ENCODE measurements at regions not wholly inside any gene's neighbourhood (a gene's known extent, or its start where the extent isn't known, plus 50 kb on each side); places are given as distances from the start of the nearest gene placed in this dataset.
A peak's percentile ranks its signal among the peaks of the same experiment; 100 is the strongest.

GRCh38 chr15:70266412-70267121 lies 168.8 kb upstream of the TLE3 start:
- intact Hi-C loops (cut with DNase I; ENCODE audit: low total_unique reads), result no loop called here

GRCh38 chr15:70265986-70266385 lies 168.3 kb upstream of the TLE3 start:
- peak overlapping the region in 1 of 2 donors; percentile 71 for H3K27ac ChIP-seq
- H3K9me3 ChIP-seq, result no peaks in the 10 kb centered on the region
- no peak for DNase-seq
- peaks cover 11 to 26% of the 10 kb centered on the region in 2 donors for H3K4me1 ChIP-seq
- H3K4me3 ChIP-seq, result no peak overlapping the region
- no peak for TF ChIP-seq POLR2A (IDR thresholded peaks at IDR 0.05)
- no peak for TF ChIP-seq CTCF (IDR thresholded peaks at IDR 0.05)
- no peaks in the 10 kb centered on the region for H3K36me3 ChIP-seq
- H3K27me3 ChIP-seq, result no peaks in the 10 kb centered on the region
- intact Hi-C loops (cut with DNase I; ENCODE audit: low total_unique reads), result no loop called here

More at GRCh38 chr15:70266412-70267121, 168.8 kb upstream of the TLE3 start:
- H3K9me3 ChIP-seq, result no peaks in the 10 kb centered on the region
- peak overlapping the region; percentile 42 to 71 for H3K27ac ChIP-seq
- TF ChIP-seq CTCF (IDR thresholded peaks at IDR 0.05) (no peak), POLR2A (IDR thresholded peaks at IDR 0.05) (no peak)
- no peaks in the 10 kb centered on the region for H3K36me3 ChIP-seq
- H3K4me1 ChIP-seq, result peaks cover 11 to 28% of the 10 kb centered on the region in 2 donors
- DNase-seq, result peak; percentile 89 to 93
- no peaks in the 10 kb centered on the region for H3K27me3 ChIP-seq
- no peak overlapping the region for H3K4me3 ChIP-seq

GRCh38 chr15:70265466-70265978 lies 167.8 kb upstream of the TLE3 start:
- H3K9me3 ChIP-seq, result no peaks in the 10 kb centered on the region
- peak overlapping the region in 1 of 2 donors; percentile 80 for H3K27ac ChIP-seq
- no peaks in the 10 kb centered on the region for H3K36me3 ChIP-seq
- no peaks in the 10 kb centered on the region for H3K27me3 ChIP-seq
- H3K4me3 ChIP-seq, result no peak overlapping the region
- no peak for DNase-seq
- intact Hi-C loops (cut with DNase I; ENCODE audit: low total_unique reads), result no loop called here
- H3K4me1 ChIP-seq, result peaks cover 11 to 22% of the 10 kb centered on the region in 2 donors
- TF ChIP-seq CTCF (IDR thresholded peaks at IDR 0.05), result no peak
- TF ChIP-seq POLR2A (IDR thresholded peaks at IDR 0.05), result no peak

GRCh38 chr15:70264738-70265465 lies 167.2 kb upstream of the TLE3 start:
- Histone ChIP-seq H3K4me1 (peaks cover 11 to 22% of the 10 kb centered on the region in 2 donors), H3K27ac (peak overlapping the region; percentile 66 to 80), H3K9me3 (no peaks in the 10 kb centered on the region), H3K27me3 (no peaks in the 10 kb centered on the region), H3K36me3 (no peaks in the 10 kb centered on the region), H3K4me3 (no peak overlapping the region)
- TF ChIP-seq POLR2A (IDR thresholded peaks at IDR 0.05) (no peak), CTCF (IDR thresholded peaks at IDR 0.05) (no peak)
- peak in 1 of 2 donors; percentile 52 for DNase-seq
- intact Hi-C loops (cut with DNase I; ENCODE audit: low total_unique reads), result no loop called here
